GM23248 (cell line): ENCODE measurements at regions not wholly inside any gene's neighbourhood (a gene's known extent, or its start where the extent isn't known, plus 50 kb on each side); places are given as distances from the start of the nearest gene placed in this dataset.

Experiments
- EZH2 ChIP-seq: fragments of 200-600 bp; sonication (generic); IDR thresholded peaks from 2 replicates; pipeline ENCODE4 v1.6.1; 2018; ENCODE audit warnings: antibody characterized with exemption, mild to moderate bottlenecking; ENCODE audit not compliant: insufficient read depth, poor library complexity, severe bottlenecking
- EZH2phosphoT487 ChIP-seq: fragments of 200-600 bp; sonication (generic); IDR thresholded peaks from 2 replicates; pipeline ENCODE4 v1.6.1; 2018; ENCODE audit warnings: antibody characterized with exemption, moderate library complexity, mild to moderate bottlenecking, low read depth; ENCODE audit not compliant: insufficient read depth

- no peak for TF ChIP-seq EZH2
- TF ChIP-seq EZH2phosphoT487: no peak
Observed at GRCh38 chr6:66740346-66740745, 1033.3 kb upstream of the EYS start.
